SH-SY5Y (cell line): ENCODE measurements at regions not wholly inside any gene's neighbourhood (a gene's known extent, or its start where the extent isn't known, plus 50 kb on each side); places are given as distances from the start of the nearest gene placed in this dataset.

ENCODE experiments used
- GATA2 ChIP-seq: IDR thresholded peaks from 2 replicates; pipeline ENCODE4 v1.6.1; 2011; ENCODE audit warnings: mild to moderate bottlenecking, low read depth, low read length
- GATA3 ChIP-seq: IDR thresholded peaks from 2 replicates; pipeline ENCODE4 v1.6.1; 2011; ENCODE audit warnings: low read depth, mild to moderate bottlenecking, low read length, moderate library complexity

- TF ChIP-seq GATA3 (no peak), GATA2 (no peak)
These were observed 83.9 kb upstream of the SH3BP4 start for GRCh38 chr2:234867882-234868285.
